ENCODE measurements at regions not wholly inside any gene's neighbourhood (a gene's known extent, or its start where the extent isn't known, plus 50 kb on each side); places are given as distances from the start of the nearest gene placed in this dataset.
"Not testable (repeated sequence)": the region's sequence is repeated elsewhere in the genome, so short reads cannot be mapped to it uniquely, and the experiment has no call there.

GRCh38 chr18:4758980-4759379 is 303.9 kb upstream of the DLGAP1 start:
- DNase-seq, result no peak

GRCh38 chr18:4755848-4756247 is 300.7 kb upstream of the DLGAP1 start:
- DNase-seq, result no peak

- DNase-seq, result not testable (repeated sequence)
Observed at GRCh38 chr18:4753151-4753550, 298.0 kb upstream of the DLGAP1 start.

- no peak for DNase-seq
Observed at GRCh38 chr18:4751523-4751922, 296.4 kb upstream of the DLGAP1 start.

DNA sequence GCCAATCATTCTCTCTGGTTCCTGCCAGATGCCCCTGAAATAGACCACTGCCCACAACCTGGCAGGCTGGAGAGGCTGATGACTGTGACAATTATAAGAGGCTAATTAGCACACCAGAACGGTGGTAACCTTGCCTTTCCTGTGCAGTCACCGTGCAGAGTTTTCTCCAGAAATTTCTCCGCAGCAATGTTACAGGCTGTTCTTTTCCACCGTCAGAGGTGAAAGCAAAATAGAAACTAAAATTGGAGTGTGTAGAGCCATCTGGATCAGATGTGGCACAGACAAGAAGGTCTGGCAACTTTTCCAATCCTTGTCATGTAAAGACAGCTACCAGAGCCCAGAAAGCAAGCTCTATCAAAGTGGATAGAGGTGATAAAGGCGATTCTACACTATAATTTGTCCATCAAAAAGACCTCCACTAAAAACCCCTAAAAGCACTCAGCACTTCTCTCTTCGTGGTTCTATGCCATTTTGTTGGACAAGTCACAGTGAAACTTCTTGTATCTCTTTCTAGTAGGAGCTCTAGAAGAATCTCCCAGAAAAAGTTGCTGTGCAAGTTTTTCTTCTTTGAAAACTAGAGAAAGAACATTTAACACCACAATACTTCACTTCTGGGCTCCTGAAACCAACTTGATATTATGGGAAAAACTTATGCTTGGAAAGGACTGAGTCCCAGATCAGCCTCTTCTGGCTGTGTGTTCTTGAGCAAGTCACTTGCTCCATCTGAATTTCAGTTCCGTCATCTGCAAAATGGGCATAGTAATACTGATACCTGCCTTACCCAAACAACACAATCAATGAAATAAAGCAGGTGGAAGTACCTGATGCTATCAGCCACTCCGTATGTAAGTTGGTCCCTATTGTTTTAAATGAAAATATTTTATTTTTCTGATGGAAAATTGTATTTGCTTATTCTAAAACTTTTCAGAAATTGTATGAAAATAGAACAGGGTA is 295.6 kb upstream of the DLGAP1 start:
- DNase-seq, result no peak

- DNase-seq, result no peak
Observed at GRCh38 chr18:4748975-4749374, 293.9 kb upstream of the DLGAP1 start.

- DNase-seq, result no peak
Observed at GRCh38 chr18:4734903-4735302, 279.8 kb upstream of the DLGAP1 start.

GRCh38 chr18:4734021-4734420 is 278.9 kb upstream of the DLGAP1 start:
- DNase-seq, result no peak

DNA sequence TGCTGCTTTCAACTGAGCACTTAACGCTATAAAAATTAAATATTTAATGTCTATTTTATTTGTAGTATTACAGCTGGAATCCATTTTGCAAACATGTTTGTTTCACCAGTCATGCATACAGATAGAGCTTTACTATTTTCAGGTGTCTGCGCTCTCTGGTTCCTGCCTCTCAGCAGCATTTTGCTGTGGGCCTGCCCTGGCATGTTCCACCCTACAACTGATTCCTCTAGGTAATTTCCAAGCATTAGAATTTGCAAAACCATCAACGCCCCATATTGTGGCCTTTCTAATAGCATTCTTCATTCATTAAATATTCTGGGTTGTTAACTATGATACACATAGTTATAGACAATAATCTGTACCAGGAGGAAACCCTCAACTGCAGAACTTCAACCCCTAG is 266.4 kb upstream of the DLGAP1 start:
- no peak for DNase-seq

- no peak for DNase-seq
Observed at GRCh38 chr18:4720518-4720917, 265.4 kb upstream of the DLGAP1 start.

DNA sequence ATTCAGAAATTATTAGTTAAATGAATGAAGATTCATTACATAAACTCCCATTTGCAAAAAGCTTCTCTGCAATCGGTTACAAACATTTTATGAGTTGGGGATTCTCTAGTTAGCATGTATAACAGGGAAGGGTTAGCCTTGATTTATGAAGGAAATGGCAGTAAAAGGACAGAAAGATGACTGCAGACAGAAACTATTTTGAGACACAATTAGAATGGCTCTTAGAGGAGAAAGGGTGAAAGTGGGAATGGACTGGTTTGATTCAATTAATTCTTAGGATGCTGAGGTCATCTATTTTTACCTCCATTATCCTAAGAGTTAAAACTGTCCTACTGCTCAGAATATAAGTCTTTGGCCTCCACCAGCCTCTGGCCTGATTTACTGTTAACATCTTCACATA is 250.8 kb upstream of the DLGAP1 start:
- no peak for DNase-seq

GRCh38 chr18:4704781-4705180 is 249.7 kb upstream of the DLGAP1 start:
- DNase-seq, result no peak

GRCh38 chr18:4691836-4692235 is 236.7 kb upstream of the DLGAP1 start:
- DNase-seq, result no peak

DNA sequence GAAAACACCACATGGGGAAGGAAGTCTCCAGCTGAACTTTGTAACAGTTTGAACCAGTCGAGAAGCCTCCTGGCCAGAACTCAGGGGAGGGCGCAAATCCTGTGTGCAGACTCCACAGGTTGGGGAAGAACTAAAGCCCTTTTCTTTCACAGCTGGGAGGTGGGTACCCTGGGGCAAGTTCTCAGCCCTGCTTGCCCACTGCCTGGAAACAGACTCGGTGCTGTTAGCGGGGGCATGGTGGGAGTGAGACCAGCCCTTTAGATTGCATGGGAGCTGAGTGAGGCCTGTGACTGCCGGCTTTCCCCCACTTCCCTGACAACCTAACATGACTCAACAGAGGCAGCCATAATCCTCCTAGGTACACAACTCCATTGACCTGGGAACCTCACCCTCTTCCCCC is 223.6 kb upstream of the DLGAP1 start:
- not testable (repeated sequence) for DNase-seq

DNA sequence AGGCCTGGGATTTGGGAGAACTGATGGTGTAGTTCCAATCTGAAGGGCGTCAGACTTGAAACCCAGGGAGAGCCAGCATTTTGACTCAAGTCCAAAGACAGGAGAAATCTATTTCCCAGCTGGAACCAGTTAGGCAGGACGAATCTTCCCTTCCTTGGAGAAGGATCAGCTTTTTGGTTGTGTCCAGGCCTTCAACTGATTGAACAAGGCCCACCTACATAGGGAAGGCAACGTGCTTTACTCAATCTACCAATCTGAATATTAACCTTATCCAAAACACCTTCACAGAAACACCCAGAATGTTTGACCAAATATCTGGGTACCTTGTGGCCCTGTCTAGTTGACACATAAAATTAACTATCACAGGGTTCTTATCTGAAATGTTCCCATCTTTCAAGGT is 221.9 kb upstream of the DLGAP1 start:
- no peak for DNase-seq

GRCh38 chr18:4672162-4672561 is 217.1 kb upstream of the DLGAP1 start:
- no peak for DNase-seq

GRCh38 chr18:4658804-4659203 is 203.7 kb upstream of the DLGAP1 start:
- no peak for DNase-seq

DNA sequence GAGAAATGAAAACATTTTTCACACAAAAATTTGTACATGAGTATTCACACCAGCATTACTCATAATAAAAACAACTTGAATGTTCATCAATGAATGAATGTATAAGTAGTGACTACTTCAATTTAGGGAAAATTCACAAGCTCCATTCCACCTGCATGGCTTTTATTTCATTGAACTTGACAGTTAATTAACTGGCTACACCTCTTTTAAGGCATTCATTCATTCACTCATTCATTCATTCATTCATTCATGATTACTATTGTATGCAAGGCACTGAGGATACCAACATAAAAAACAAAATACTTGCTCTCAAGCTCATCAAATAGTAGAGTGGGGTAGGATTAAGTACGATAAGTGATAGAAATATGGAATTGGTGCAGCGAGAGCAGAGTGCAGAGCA is 198.3 kb upstream of the DLGAP1 start:
- DNase-seq, result no peak

GRCh38 chr18:4641771-4642368 is 186.8 kb upstream of the DLGAP1 start:
- DNase-seq, result no peak

DNA sequence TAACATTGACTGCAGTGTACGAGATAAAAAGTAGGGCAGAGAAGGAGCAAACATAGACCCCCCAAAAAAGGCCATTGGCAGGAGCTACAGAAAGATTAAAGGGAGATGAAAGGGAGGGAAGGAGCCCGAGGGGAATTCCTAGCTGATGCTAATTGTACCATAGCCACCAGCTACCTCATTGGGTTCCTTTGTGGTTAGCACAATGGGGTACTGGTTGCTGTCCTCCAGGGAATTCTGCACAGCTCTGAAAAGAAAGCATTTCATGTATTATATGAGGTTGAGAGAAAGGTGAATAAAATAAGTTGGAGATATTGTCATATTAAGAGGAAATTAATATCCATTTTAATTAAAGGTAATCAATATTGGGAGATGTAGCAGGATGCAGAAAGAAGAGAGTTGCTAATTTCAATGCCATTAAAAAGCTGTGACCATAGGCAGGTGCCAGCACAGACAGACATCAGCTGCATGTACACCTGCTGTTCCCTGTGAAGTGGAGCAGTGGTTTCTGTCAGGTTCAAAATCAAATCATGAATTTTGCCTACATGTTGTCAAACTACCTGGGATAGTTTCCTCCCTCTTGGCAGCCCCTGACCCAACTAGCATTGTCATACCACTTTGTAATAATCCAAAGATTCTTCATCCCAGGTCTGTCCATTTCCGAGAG is 185.4 kb upstream of the DLGAP1 start:
- no peak for DNase-seq

- DNase-seq, result no peak
Observed at GRCh38 chr18:4639628-4640310, 184.7 kb upstream of the DLGAP1 start.

- no peak for DNase-seq
Observed at GRCh38 chr18:4638680-4639079, 183.6 kb upstream of the DLGAP1 start.

DNA sequence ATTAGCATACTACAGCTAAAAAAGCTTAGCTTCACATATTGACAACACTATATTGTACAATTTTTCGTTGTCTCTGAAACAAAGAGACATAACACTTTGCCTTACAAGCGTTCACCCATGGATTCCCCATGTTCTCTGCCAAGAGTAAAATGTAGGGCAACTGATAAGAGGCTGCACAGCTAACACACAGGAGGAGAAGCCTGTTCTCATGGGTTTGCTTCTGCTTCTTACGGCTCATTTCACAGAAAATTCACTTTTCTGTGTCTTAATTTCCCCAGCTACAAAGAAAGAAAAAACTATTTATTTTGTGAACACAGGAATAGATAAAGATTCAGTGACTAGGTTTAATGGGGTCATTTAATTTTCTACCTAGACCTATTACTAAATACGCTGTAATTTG is 182.8 kb upstream of the DLGAP1 start:
- DNase-seq, result no peak
